ENCODE measurements at regions not wholly inside any gene's neighbourhood (a gene's known extent, or its start where the extent isn't known, plus 50 kb on each side); places are given as distances from the start of the nearest gene placed in this dataset.

DNA sequence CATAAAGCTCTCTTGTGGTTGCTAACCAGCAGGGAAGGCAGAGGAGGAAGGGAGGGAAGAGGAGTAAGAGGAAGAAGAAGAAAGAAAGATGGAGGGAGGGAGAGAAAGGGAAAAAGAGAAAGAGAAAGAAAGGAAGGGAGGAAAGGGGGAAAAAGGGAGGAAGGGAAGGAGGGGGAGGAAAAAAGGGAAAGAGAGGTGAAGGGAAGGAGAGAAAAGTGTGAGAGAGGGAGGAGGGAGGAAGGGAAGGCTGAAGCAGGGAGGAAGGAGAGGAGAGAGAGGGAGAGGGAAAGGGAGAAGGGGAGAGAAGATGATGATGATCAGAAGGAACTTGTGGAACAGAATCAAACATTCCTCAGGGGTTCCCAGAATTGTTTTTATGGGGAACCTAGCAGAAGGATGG, 57.5 kb upstream of the TOX2 start:
- TF ChIP-seq, protein P1, sequence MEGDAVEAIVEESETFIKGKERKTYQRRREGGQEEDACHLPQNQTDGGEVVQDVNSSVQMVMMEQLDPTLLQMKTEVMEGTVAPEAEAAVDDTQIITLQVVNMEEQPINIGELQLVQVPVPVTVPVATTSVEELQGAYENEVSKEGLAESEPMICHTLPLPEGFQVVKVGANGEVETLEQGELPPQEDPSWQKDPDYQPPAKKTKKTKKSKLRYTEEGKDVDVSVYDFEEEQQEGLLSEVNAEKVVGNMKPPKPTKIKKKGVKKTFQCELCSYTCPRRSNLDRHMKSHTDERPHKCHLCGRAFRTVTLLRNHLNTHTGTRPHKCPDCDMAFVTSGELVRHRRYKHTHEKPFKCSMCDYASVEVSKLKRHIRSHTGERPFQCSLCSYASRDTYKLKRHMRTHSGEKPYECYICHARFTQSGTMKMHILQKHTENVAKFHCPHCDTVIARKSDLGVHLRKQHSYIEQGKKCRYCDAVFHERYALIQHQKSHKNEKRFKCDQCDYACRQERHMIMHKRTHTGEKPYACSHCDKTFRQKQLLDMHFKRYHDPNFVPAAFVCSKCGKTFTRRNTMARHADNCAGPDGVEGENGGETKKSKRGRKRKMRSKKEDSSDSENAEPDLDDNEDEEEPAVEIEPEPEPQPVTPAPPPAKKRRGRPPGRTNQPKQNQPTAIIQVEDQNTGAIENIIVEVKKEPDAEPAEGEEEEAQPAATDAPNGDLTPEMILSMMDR (IDR thresholded peaks at IDR 0.05): no peak
- no peak for TF ChIP-seq EZH2 (IDR thresholded peaks at IDR 0.05)

Measured in neural progenitor cell (in vitro differentiated cells).